ENCODE measurements at regions not wholly inside any gene's neighbourhood (a gene's known extent, or its start where the extent isn't known, plus 50 kb on each side); places are given as distances from the start of the nearest gene placed in this dataset.

DNA sequence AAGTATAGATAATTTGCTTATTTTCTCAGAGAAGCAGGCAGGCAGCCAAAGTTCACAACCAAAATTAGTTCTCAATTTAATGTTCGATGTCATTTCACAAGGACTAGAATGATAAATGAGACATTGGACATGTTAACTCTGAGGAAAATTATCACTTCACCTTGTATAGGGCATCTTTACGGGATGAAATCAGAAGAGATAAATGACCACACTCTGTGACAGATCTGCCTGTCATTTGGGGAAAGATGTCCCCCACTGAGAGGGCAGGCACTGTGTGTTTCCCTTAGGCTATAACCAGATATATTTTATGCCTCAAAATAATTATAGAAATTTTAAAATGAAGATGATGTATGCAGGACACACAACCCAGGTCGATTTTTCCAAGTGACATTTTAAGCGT lies 642.9 kb downstream of the BRINP3 start:
- TF ChIP-seq EZH2phosphoT487 (IDR thresholded peaks at IDR 0.05; ENCODE audit: insufficient read depth, low read depth) (no peak), EZH2 (IDR thresholded peaks at IDR 0.05; ENCODE audit: insufficient read depth, poor library complexity, severe bottlenecking) (no peak)
